OCI-M2 (cell line): ENCODE measurements at regions not wholly inside any gene's neighbourhood (a gene's known extent, or its start where the extent isn't known, plus 50 kb on each side); places are given as distances from the start of the nearest gene placed in this dataset.
"Not testable (repeated sequence)": the region's sequence is repeated elsewhere in the genome, so short reads cannot be mapped to it uniquely, and the experiment has no call there.

ENCODE experiments used
- DNase-seq: peaks from one replicate; lab custom pipeline; 2025; ENCODE audit not compliant: unreplicated experiment; lab: John Stamatoyannopoulos, UW

DNA sequence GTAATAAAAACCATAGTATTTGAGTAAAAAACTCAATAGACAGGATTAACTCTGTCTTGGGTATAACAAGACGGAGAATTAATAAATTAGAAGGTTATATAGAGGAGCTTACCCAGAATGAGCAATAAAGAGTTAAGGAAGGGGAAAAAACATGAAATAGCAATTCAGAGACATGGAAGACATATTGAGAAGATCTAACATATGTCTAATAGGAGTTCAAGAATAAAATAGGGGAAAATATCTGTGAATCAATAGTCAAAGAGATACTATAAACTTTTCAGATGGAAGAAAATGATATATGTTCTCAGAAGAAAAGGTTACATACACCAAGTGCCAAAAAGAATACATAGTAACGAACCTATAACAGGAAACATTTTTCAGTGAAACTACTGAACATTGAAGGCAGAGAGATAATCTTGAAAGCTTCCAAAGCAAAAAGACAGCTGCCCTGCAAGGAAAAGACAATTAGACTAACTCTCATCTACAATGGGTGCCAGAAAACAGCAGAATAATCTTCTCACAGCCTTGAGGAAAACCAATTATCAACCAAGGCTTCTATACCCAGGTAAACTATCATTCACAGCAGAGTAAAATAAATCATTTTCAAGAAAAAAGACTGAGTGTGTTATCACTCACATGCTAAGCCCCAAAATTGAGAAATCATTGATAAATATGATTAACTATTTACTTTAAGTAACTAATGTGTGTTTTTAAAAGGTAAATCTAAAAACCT, 106.0 kb downstream of the ENC1 start:
- DNase-seq, result no peak

- DNase-seq, result no peak
Observed at GRCh38 chr5:74530326-74531050, 110.0 kb downstream of the ENC1 start.

DNA sequence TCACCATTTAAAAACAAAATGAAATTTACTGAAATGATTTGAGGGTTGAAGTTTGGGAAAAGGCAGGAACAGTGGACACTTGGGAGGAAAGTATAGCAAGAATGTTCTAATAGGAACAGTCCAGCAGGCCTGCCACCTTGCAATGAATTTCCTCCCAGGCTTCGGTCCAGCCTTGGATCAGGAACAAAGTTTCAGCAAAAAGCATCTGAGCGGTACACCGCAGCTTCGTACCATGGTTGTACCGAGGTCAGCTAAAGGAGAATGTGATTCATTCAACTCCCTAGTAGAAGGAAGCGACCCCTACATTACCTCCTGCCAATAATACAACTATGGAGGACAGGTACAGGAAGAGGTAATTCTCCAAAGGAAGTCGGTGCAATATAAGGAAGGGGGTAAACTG, 111.4 kb downstream of the ENC1 start:
- no peak for DNase-seq

- no peak for DNase-seq
Observed at GRCh38 chr5:74526111-74526510, 114.4 kb downstream of the ENC1 start.

DNA sequence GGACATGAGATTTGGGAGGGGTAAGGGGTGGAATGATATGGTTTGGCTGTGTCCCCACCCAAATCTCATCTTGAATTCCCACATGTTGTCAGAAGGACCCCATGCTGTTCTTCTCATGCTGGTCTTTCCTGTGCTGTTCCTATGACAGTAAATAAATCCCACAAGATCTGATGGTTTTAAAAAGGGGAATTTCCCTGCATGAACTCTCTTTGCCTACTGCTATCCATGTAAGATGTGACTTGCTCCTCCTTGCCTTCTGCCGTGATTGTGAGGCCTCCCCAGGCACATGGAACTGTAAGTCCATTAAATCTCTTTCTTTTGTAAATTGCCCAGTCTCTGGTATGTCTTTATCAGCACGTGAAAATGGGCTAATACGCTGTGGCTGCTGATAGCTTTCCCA, 115.8 kb downstream of the ENC1 start:
- not testable (repeated sequence) for DNase-seq

- not testable (repeated sequence) for DNase-seq
Observed at GRCh38 chr5:74523698-74524097, 116.8 kb downstream of the ENC1 start.

GRCh38 chr5:74522838-74523237, 117.7 kb downstream of the ENC1 start:
- not testable (repeated sequence) for DNase-seq

GRCh38 chr5:74521401-74521800, 119.1 kb downstream of the ENC1 start:
- no peak for DNase-seq

DNA sequence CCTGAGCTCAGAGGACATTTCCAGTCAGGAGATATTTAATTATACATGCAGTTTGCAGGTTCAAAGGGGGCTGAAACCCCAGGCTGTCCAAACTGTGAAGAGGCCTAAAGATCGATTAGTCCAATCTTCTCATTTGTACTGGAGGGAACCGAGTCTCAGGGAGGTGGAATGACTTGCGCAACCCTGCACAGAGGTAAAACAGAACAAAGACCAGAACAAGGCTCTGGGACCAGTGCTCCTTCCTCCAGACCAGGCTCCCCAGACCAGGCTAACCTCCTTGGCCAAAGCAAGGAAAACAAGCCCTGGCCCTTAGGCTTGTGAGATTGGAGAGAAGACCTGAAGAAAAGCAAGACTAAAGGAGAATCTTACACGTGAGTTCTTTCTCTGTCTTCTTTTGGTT, 120.8 kb downstream of the ENC1 start:
- no peak for DNase-seq

GRCh38 chr5:74519161-74519571, 121.4 kb downstream of the ENC1 start:
- no peak for DNase-seq

DNA sequence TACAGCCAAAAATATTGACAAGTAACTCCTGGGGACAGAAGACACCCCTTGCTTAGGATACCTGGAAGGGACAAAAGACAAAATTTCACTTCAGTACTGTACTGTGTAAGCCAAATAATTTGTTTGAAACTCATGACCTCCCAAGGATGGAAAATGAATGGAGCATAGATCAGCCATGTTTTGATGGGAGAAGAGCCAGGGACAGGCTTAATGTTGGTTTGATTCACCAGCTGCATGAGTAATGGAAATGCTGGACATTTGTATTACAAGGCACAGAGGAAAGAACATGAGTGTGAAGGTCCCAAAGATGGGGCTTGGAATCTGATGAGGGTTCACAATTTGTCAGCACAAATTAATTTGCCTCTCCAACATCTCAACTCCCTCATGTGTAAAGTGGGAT, 122.8 kb downstream of the ENC1 start:
- DNase-seq, result no peak

DNA sequence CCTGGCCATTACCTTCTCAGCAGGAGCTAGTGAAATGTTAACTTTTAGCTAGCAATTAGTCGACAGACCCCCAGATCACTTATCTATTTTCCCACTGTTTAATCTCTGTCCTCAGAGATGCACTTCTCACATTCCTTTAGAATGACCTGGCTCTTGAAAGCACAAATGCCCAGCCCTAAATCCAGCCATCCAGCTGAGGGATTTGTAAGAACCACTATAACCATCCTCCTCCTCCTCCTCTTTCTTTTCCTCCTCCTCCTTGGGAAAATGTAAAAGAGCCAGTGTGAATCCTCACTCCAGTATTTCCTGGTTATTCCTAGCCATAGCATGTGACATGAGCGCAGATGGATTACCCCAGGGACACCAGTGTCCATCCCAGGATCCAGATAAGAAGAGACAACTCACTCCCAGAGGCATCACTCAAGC, 124.3 kb downstream of the ENC1 start:
- no peak for DNase-seq

GRCh38 chr5:74514888-74515551, 125.5 kb downstream of the ENC1 start:
- no peak for DNase-seq

GRCh38 chr5:74511770-74512169, 128.8 kb downstream of the ENC1 start:
- DNase-seq, result not testable (repeated sequence)

DNA sequence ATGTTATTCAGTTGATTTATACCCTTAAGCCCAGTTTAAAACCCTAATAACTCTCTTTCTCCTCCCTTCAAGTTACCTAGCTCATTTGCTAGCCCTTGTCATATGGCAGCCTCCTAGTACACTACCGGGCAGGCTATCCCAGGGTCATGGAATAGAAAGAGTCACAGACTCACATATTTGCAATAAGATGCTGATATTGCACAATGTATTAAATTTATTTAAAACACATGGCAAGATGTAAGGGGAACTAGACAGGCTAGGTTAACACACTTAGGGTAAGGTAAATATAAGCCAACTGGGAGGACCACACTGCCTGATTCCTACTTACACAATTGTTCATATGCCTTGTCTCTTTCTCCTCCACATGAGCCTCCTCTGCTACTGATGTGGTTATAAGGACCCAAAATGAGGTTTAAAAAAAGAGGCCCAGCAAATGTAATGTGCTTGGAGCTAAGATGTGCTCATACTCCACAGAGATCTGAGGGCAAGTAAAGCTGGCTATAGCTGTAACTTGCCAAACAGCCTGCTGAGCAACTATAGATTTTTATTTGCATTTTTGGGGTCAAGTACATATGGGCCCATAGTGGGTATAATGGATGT, 130.0 kb downstream of the ENC1 start:
- no peak for DNase-seq

DNA sequence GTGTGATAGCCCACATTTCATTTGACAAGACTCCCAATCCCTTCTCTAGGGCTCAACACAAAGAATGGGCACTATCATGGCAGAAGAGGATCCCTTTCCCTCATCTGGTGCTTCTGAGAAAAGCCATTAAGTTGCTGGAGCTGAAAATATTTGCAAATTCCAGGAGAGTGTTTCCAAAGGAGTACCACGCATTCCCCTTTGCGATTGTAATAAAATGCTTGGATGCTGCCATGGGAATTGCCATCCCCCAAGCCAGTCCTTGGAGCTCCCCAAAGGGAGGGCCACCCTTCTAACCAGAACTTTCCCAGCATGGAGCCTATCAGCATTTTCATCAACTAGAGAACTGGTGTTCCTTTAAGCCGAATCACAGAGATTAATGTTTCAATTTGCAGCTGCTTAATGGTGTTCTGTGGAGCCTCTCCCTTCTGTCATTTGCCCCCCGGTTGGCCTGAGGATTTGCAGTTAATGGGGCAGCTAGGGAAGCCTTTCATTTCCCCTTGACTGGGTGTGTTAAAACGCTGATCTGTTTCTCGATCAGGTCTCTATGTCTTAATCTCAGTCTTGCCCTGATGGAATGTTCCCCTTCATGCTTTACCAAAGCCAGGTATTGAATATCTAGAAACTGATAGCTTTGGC, 133.0 kb downstream of the ENC1 start:
- no peak for DNase-seq

GRCh38 chr5:74506119-74506518, 134.4 kb downstream of the ENC1 start:
- DNase-seq, result no peak

DNA sequence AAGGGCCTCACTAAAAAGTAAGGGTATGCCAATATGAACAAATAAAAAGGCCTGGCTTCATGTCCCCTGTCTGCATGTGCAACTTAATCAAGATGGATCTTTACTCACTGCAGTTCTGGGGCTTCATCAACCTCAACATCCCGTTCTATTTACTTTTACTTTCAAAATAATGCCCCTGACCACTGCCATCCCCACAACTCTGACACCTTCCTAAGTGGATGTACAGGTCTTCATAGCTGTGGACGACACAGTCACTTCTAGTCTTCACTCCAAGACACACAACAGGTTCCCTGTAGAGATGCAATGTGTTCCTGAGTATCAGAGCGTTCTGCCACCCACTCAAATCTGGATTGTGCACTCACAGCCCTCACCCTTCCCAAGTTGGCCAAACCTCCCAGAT, 136.1 kb downstream of the ENC1 start:
- DNase-seq, result no peak

DNA sequence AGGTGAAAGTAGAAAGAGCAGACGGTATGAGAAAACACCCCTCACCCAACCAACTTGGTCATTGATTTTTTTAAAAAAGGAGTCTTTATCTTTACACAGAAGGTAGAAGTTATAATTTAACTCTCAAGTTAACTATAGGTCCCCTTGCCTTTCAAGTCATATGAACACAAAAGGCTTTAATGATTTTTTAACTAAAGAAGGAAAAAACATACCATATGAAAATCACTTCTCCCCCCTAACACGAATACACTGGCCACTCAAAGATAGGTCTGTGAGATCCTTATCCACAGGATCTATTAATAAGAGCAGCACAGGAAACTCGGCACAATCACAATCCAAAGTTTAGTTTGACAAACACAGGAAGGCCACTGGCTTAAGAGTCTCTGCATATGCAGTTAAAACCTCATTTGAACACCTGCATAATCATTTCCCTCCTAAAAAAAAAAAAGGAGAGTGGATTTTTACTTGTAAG, 138.0 kb downstream of the ENC1 start:
- no peak for DNase-seq

DNA sequence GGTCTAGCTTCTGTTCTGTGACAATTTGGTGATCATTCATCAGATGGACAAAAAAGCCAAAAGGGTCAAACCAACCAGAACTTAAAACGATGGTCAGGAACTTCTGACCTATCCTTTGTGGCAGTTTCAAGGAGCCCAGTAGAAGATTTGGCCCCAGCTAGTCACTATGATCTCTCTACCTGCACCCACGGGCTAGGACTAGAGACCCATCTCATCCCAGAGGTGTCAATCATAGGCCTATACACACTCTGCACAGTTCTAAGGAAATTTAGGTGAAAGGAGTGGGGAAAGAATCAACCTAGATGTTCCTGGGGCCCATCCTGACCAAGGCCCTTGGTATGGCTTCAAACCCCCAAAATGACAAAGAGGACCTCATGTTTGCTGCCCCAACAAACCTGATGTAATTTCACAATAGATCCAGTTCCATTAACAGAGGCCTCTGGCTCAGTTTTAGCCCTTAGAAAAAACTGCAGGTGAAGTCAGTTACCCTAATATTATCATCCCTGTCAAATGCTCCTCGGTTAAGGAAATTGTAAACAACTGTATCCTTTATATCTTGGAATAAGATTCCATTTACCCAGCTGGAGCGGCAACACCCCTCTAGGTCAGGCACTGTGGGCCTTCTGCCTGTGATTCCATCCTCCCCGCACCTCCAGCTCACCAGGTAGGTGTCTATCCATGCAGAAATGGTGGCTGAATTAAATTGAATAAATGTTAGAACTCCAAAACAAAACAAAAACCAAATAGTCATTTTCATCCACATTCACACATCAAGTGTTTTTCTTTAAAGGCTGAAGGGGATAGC, 138.7 kb downstream of the ENC1 start:
- no peak for DNase-seq
